ENCODE measurements at regions not wholly inside any gene's neighbourhood (a gene's known extent, or its start where the extent isn't known, plus 50 kb on each side); places are given as distances from the start of the nearest gene placed in this dataset.

DNA sequence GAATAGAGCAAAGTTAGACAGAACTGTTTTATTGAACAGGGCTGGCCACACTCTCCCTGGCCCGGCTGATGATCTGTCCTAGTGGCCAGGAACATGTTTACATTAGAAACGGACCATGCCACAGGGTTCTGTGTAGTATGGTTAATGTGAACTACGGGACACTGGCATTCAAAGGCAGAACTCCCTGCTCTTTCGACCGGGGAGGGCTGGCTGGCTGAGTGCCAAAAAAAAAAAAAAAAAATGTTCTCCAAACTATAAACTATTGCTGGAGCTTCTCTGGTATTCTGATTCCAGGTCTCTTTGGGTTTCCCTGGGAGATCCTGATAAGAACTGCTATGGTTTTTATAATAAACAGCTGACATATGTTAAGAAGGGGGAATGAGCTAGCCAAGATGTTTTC is 1262.6 kb upstream of the SORCS1 start:
- Histone ChIP-seq H3K27me3 (ENCODE audit: insufficient read depth, low read length) (no peaks in the 10 kb centered on the region), H3K18ac (ENCODE audit: insufficient read length, low read depth, low read length) (no peak overlapping the region), H4K20me1 (ENCODE audit: control insufficient read depth, insufficient read depth, insufficient read length) (no peaks in the 10 kb centered on the region), H3K23me2 (ENCODE audit: insufficient read length, low read depth, low read length, poor library complexity, severe bottlenecking) (no peaks in the 10 kb centered on the region), H2BK15ac (ENCODE audit: low read depth, low read length) (no peak overlapping the region), H3K9ac (ENCODE audit: extremely low read depth, insufficient read length, low read length) (no peak overlapping the region), H3K23ac (ENCODE audit: insufficient read length, low read depth, low read length) (no peak overlapping the region), H4K5ac (ENCODE audit: insufficient read length, low read depth, low read length) (no peak overlapping the region), H2BK12ac (ENCODE audit: insufficient read length, low read depth, low read length) (no peak overlapping the region), H2BK5ac (ENCODE audit: insufficient read length, low read length) (no peak overlapping the region), H3K27ac (ENCODE audit: insufficient read length, low read depth, low read length) (no peak overlapping the region), H3K79me2 (ENCODE audit: insufficient read depth, low read length) (no peaks in the 10 kb centered on the region), H3K56ac (ENCODE audit: insufficient read length, low read depth, low read length) (no peak overlapping the region), H3K4ac (ENCODE audit: low read depth, low read length) (no peak overlapping the region), H3K4me2 (ENCODE audit: insufficient read depth, insufficient read length, low read length) (no peak overlapping the region), H3K79me1 (ENCODE audit: insufficient read depth, low read depth, low read length, poor library complexity, severe bottlenecking) (no peaks in the 10 kb centered on the region), H2BK20ac (ENCODE audit: low read depth, low read length, poor library complexity, severe bottlenecking) (no peak overlapping the region), H4K8ac (replicated peaks; ENCODE audit: insufficient read length, low read depth, low read length) (no peak overlapping the region), H3T11ph (ENCODE audit: low read length) (no peak overlapping the region), H2AFZ (ENCODE audit: low read length) (no peak overlapping the region), H4K91ac (ENCODE audit: insufficient read length, low read depth, low read length) (no peak overlapping the region), H3K14ac (ENCODE audit: insufficient read depth, low read length) (no peak overlapping the region), H3K4me1 (ENCODE audit: insufficient read depth, low read length) (no peaks in the 10 kb centered on the region), H2BK120ac (ENCODE audit: low read depth, low read length, poor library complexity, severe bottlenecking) (no peak overlapping the region), H2AK5ac (ENCODE audit: insufficient read length, low read length) (no peak overlapping the region), H3K9me3 (ENCODE audit: control insufficient read depth, low read depth, low read length) (no peaks in the 10 kb centered on the region)
- H3K27me3 Mint-ChIP-seq (ENCODE audit: low read depth), result no peaks in the 10 kb centered on the region
- H3K4me3 Mint-ChIP-seq, result no peak overlapping the region
- no peak for DNase-seq
- H3K4me1 Mint-ChIP-seq, result peaks cover 0 to 3% of the 10 kb centered on the region in 2 experiments; a peak in 1 of 4 replicates
- TF ChIP-seq, protein P1, sequence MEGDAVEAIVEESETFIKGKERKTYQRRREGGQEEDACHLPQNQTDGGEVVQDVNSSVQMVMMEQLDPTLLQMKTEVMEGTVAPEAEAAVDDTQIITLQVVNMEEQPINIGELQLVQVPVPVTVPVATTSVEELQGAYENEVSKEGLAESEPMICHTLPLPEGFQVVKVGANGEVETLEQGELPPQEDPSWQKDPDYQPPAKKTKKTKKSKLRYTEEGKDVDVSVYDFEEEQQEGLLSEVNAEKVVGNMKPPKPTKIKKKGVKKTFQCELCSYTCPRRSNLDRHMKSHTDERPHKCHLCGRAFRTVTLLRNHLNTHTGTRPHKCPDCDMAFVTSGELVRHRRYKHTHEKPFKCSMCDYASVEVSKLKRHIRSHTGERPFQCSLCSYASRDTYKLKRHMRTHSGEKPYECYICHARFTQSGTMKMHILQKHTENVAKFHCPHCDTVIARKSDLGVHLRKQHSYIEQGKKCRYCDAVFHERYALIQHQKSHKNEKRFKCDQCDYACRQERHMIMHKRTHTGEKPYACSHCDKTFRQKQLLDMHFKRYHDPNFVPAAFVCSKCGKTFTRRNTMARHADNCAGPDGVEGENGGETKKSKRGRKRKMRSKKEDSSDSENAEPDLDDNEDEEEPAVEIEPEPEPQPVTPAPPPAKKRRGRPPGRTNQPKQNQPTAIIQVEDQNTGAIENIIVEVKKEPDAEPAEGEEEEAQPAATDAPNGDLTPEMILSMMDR (conservative IDR thresholded peaks at IDR 0.05), result no peak
- no peaks in the 10 kb centered on the region for H3K36me3 Mint-ChIP-seq (ENCODE audit: insufficient read depth in 1 of 3, low read depth in 3 of 3)
- H3K9me3 Mint-ChIP-seq, result no peaks in the 10 kb centered on the region
- H3K27ac Mint-ChIP-seq, result no peak overlapping the region
- no CpG with 5 or more reads among the region's 5 CpGs for WGBS (ENCODE audit: extremely low coverage, insufficient read length, low lambda C conversion rate)

All from H9 (cell line).